Testis (tissue), 2 donors: ENCODE measurements at regions not wholly inside any gene's neighbourhood (a gene's known extent, or its start where the extent isn't known, plus 50 kb on each side); places are given as distances from the start of the nearest gene placed in this dataset.
"Not testable (repeated sequence)": the region's sequence is repeated elsewhere in the genome, so short reads cannot be mapped to it uniquely, and the experiment has no call there.

Experiments
- DNase-seq: peaks from one replicate; pipeline ENCODE4 v3.0.0-alpha.2; 2019
- H3K27ac ChIP-seq, 2 donors: fragments of 200-600 bp; sonication (generic); one replicate each; pipeline ENCODE4 v1.5.1; 2019
- H3K27me3 ChIP-seq: fragments of 200-600 bp; sonication (generic); one replicate; pipeline ENCODE4 v1.5.1; 2019
- H3K36me3 ChIP-seq: fragments of 200-600 bp; sonication (generic); one replicate; pipeline ENCODE4 v1.5.1; 2017; ENCODE audit warnings: low read depth; ENCODE audit errors: missing control alignments
- H3K4me1 ChIP-seq: fragments of 200-600 bp; sonication (generic); one replicate; pipeline ENCODE4 v1.5.1; 2019
- H3K4me3 ChIP-seq, 2 donors: fragments of 200-600 bp; sonication (generic); one replicate each; pipeline ENCODE4 v1.5.1; 2017 to 2019
- H3K9me3 ChIP-seq: fragments of 200-600 bp; sonication (generic); one replicate; pipeline ENCODE4 v1.5.1; 2017
- CTCF ChIP-seq, 3 experiments: fragments of 450-650 bp in 2 of 3; fragments of 200-600 bp in 1 of 3; sonication (generic) in 1 of 3; IDR thresholded peaks; one replicate each; pipeline ENCODE4 v1.5.1; 2016 to 2019; ENCODE audit warnings: antibody characterized with exemption in 3 of 3, mild to moderate bottlenecking in 2 of 3, moderate library complexity in 1 of 3
- POLR2A ChIP-seq: fragments of 450-650 bp; IDR thresholded peaks from one replicate; pipeline ENCODE4 v1.6.1; 2017; ENCODE audit warnings: antibody characterized with exemption, mild to moderate bottlenecking, moderate library complexity
- WGBS, 2 donors: methylation state at CpG; one replicate each; pipeline ENCODE4 v1.1.5; 2018; 5-methylcytosine and 5-hydroxymethylcytosine counted together
- intact Hi-C: fragments of 100-400 bp; cut with DNase I; formaldehyde crosslinking; loops from one replicate; pipeline ENCODE4 v1.15.1; 2023; ENCODE audit warnings: low total_unique reads

GRCh38 chr1:76725864-76726619, 141.2 kb upstream of the ST6GALNAC5 start:
- no peaks in the 10 kb centered on the region for H3K9me3 ChIP-seq
- DNase-seq: no peak
- H3K27ac ChIP-seq: no peak overlapping the region
- no peak overlapping the region for H3K4me3 ChIP-seq
- intact Hi-C loops: no loop called here
- no peaks in the 10 kb centered on the region for H3K4me1 ChIP-seq
- TF ChIP-seq POLR2A: no peak
- WGBS, 2 donors: 68 to 70% methylated on average over 5 of the region's 5 CpGs
- no peaks in the 10 kb centered on the region for H3K27me3 ChIP-seq
- H3K36me3 ChIP-seq: no peaks in the 10 kb centered on the region

DNA sequence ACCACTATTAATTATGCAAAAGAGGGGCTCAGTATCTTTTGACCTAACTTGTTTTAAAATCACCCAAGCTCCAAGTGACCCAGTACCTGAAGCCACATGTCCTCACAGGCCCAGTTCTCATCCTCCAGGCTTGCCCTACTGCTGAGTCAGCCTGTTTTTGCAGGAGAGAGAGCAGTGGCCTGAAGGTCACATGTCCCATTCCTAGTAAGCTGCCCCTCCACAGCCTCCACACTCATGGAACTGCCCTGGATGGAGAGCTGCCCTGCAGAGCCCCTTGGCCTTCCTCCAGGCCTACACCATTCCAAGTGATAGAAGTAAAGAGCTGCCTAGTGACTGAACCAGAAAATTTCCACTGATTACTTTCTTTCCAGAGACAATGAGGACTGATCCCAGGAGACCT, 139.8 kb upstream of the ST6GALNAC5 start:
- no peak overlapping the region for H3K27ac ChIP-seq
- no peak overlapping the region for H3K4me3 ChIP-seq
- intact Hi-C loops: no loop called here
- H3K4me1 ChIP-seq: no peaks in the 10 kb centered on the region
- no peaks in the 10 kb centered on the region for H3K27me3 ChIP-seq
- TF ChIP-seq POLR2A (no peak), CTCF (IDR thresholded peaks at IDR 0.05) (no peak)
- no peaks in the 10 kb centered on the region for H3K9me3 ChIP-seq
- DNase-seq: no peak
- no peaks in the 10 kb centered on the region for H3K36me3 ChIP-seq

GRCh38 chr1:76729142-76729541, 138.1 kb upstream of the ST6GALNAC5 start:
- Histone ChIP-seq H3K4me3 (no peak overlapping the region), H3K27me3 (no peaks in the 10 kb centered on the region), H3K27ac (no peak overlapping the region), H3K36me3 (no peaks in the 10 kb centered on the region), H3K4me1 (no peaks in the 10 kb centered on the region), H3K9me3 (no peaks in the 10 kb centered on the region)
- DNase-seq: no peak
- TF ChIP-seq CTCF (IDR thresholded peaks at IDR 0.05): no peak
- TF ChIP-seq POLR2A: no peak
- intact Hi-C loops: no loop called here
- 91 to 94% methylated on average over 3 of the region's 3 CpGs for WGBS, 2 donors

GRCh38 chr1:76730027-76730426, 137.3 kb upstream of the ST6GALNAC5 start:
- H3K9me3 ChIP-seq: no peaks in the 10 kb centered on the region
- DNase-seq: no peak
- no peaks in the 10 kb centered on the region for H3K36me3 ChIP-seq
- no peak overlapping the region for H3K4me3 ChIP-seq
- WGBS, 2 donors: 89 to 90% methylated on average over 2 of the region's 2 CpGs
- no peaks in the 10 kb centered on the region for H3K4me1 ChIP-seq
- TF ChIP-seq CTCF (IDR thresholded peaks at IDR 0.05) (no peak), POLR2A (no peak)
- H3K27ac ChIP-seq: no peak overlapping the region
- intact Hi-C loops: no loop called here
- no peaks in the 10 kb centered on the region for H3K27me3 ChIP-seq

DNA sequence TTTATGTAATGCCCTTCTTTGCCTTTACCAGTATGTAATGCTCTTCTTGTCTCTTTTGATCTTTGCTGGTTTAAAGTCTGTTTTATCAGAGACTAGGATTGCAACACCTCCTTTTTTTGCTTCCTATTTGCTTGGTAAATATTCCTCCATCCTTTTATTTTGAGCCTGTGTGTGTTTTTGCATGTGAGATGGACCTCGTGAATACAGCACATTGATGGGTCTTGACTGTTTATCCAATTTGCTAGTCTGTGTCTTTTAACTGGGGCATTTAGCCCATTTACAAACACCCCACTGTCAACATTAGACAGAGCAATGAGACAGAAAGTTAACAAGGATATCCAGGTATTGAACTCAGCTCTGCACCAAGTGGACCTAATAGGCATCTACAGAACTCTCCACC, 128.9 kb upstream of the ST6GALNAC5 start:
- H3K9me3 ChIP-seq: not testable (repeated sequence)

GRCh38 chr1:76740956-76741355, 126.3 kb upstream of the ST6GALNAC5 start:
- H3K27me3 ChIP-seq, H3K36me3 ChIP-seq, H3K4me1 ChIP-seq, H3K9me3 ChIP-seq, H3K4me3 ChIP-seq, intact Hi-C loops, DNase-seq, H3K27ac ChIP-seq: not testable (repeated sequence)
- 83 to 92% methylated on average over 8 of the region's 8 CpGs for WGBS, 2 donors

More for the DNA sequence above, 128.9 kb upstream of the ST6GALNAC5 start:
- DNase-seq, intact Hi-C loops, H3K36me3 ChIP-seq, H3K27ac ChIP-seq, H3K4me3 ChIP-seq, H3K27me3 ChIP-seq, H3K4me1 ChIP-seq: not testable (repeated sequence)
- 90 to 100% methylated on average over 1 of the region's 1 CpG for WGBS, 2 donors
